ENCODE measurements at regions not wholly inside any gene's neighbourhood (a gene's known extent, or its start where the extent isn't known, plus 50 kb on each side); places are given as distances from the start of the nearest gene placed in this dataset.

DNA sequence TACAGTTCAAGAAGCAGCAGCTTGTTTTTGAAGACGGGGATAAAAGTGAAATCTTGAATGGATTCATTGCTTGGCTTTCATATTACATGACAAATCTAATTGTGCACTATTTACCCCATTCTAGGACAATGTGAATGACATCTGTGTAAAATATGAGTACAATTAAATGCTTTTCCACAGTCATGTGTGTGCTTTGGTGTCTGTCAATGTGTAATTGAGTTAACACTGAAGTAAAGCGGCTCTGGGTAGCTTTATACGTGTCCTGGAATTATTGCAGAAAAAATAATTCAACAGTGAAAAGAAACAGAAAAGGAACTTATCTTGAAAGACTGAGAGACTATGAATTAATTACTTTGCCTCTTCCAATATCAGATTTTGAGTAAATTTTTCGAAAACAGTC is 233.5 kb upstream of the HS3ST5 start:
- Histone ChIP-seq H3K27me3 (ENCODE audit: control insufficient read depth in 1 of 2, insufficient read depth in 2 of 2, low read length in 1 of 2) (no peaks in the 10 kb centered on the region), H3K36me3 (ENCODE audit: control insufficient read depth in 1 of 2, insufficient read depth in 2 of 2, low read length in 1 of 2) (no peaks in the 10 kb centered on the region), H3K27ac (ENCODE audit: low read depth in 1 of 2, low read length in 2 of 2) (no peak overlapping the region), H3K4me1 (ENCODE audit: control insufficient read depth in 1 of 2, insufficient read depth in 2 of 2, low read length in 2 of 2) (no peaks in the 10 kb centered on the region), H3K4me3 (ENCODE audit: low read length in 2 of 2) (no peak overlapping the region), H3K9me3 (ENCODE audit: control insufficient read depth, low read length) (no peaks in the 10 kb centered on the region)
- DNase-seq, result no peak
- intact Hi-C loops (cut with DNase I), result no loop called here
- 52 to 62% methylated on average over 4 of the region's 4 CpGs for WGBS, 2 donors
- ATAC-seq (ENCODE audit: low FRiP score), result no peak

DNA sequence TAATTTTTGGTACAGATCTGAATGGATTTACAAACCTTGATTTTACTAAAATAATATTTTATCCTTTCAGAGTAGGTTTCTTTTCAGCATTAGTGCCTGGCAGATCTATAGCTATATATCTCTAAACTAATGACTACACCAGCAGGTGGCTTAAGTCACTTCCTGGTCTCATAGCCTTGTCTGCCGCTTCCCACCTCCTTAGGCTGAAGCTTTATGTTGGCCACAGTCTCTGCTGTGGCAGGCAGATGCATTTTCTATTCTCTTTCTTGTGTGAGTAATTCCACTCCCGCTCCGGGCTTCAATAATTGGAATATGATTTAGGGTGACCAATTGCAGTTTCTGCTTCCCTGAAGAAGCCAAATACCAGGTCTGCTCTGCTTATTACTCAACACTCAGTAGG is 226.8 kb upstream of the HS3ST5 start:
- H3K27me3 ChIP-seq (ENCODE audit: control insufficient read depth in 1 of 2, insufficient read depth in 2 of 2, low read length in 1 of 2), result no peaks in the 10 kb centered on the region
- H3K27ac ChIP-seq (ENCODE audit: low read depth in 1 of 2, low read length in 2 of 2), result no peak overlapping the region
- no peaks in the 10 kb centered on the region for H3K36me3 ChIP-seq (ENCODE audit: control insufficient read depth in 1 of 2, insufficient read depth in 2 of 2, low read length in 1 of 2)
- no peak for ATAC-seq (ENCODE audit: low FRiP score)
- no peaks in the 10 kb centered on the region for H3K9me3 ChIP-seq (ENCODE audit: control insufficient read depth, low read length)
- no peak overlapping the region for H3K4me3 ChIP-seq (ENCODE audit: low read length in 2 of 2)
- WGBS, 2 donors, result 75% methylated on average over 3 of the region's 3 CpGs
- DNase-seq, result no peak
- no peaks in the 10 kb centered on the region for H3K4me1 ChIP-seq (ENCODE audit: control insufficient read depth in 1 of 2, insufficient read depth in 2 of 2, low read length in 2 of 2)
- intact Hi-C loops (cut with DNase I), result no loop called here

DNA sequence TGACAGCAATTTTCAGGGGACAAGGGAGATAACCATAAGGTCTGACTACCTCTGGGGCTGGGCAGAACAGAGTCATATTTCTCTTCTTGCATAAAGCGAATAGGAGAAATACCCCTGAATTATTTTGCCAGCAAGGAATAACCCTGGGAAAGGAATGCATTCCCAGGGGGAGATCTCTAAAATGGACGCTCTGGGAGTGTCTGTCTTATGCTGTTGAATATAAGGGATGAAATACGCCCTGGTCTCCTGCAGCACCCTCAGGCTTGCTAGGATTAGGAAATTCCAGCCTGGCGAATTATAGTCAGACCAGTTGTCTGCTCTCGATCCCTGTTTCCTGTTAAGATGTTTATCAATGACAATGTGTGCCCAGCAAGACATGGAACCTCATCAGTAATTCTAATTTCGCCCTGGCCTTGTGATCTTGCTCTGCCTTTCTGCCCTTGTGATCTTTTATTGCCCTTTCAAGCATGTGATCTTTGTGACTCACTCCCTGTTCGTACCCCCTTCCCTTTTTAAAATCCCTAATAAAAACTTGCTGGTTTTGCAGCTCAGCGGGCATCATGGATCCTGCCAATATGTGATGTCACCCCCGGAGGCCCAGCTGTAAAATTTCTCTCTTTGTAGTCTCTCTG is 221.6 kb upstream of the HS3ST5 start:
- Histone ChIP-seq H3K27ac (ENCODE audit: low read depth in 1 of 2, low read length in 2 of 2) (no peak overlapping the region), H3K36me3 (ENCODE audit: control insufficient read depth in 1 of 2, insufficient read depth in 2 of 2, low read length in 1 of 2) (no peaks in the 10 kb centered on the region), H3K4me1 (ENCODE audit: control insufficient read depth in 1 of 2, insufficient read depth in 2 of 2, low read length in 2 of 2) (no peaks in the 10 kb centered on the region), H3K27me3 (ENCODE audit: control insufficient read depth in 1 of 2, insufficient read depth in 2 of 2, low read length in 1 of 2) (no peaks in the 10 kb centered on the region), H3K9me3 (ENCODE audit: control insufficient read depth, low read length) (no peaks in the 10 kb centered on the region), H3K4me3 (ENCODE audit: low read length in 2 of 2) (no peak overlapping the region)
- ATAC-seq (ENCODE audit: low FRiP score) (no peak), DNase-seq (no peak)
- WGBS, 2 donors, result 68 to 72% methylated on average over 9 of the region's 9 CpGs
- intact Hi-C loops (cut with DNase I), result no loop called here

DNA sequence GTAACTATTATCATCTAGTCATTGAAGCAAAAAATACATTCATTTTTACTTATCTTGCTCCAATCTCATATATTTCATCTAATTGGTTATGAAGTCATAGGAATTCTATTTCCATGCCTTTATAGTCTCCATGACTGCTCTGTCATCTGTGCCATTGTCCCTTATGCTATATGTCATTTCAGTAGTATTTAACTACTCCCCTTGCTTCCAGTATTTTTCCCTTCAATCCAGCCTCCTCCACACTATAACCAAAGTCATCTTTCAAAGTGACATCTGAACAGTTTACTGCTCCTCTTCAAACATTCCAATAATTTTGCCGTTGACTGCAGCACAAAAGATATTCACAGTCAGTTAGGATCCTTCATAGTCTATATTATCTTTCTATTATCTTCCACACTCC is 216.6 kb upstream of the HS3ST5 start:
- H3K27ac ChIP-seq (ENCODE audit: low read depth in 1 of 2, low read length in 2 of 2), result no peak overlapping the region
- no peaks in the 10 kb centered on the region for H3K4me1 ChIP-seq (ENCODE audit: control insufficient read depth in 1 of 2, insufficient read depth in 2 of 2, low read length in 2 of 2)
- H3K36me3 ChIP-seq (ENCODE audit: control insufficient read depth in 1 of 2, insufficient read depth in 2 of 2, low read length in 1 of 2), result no peaks in the 10 kb centered on the region
- H3K4me3 ChIP-seq (ENCODE audit: low read length in 2 of 2), result no peak overlapping the region
- no peak for DNase-seq
- no peak for ATAC-seq (ENCODE audit: low FRiP score)
- H3K9me3 ChIP-seq (ENCODE audit: control insufficient read depth, low read length), result no peaks in the 10 kb centered on the region
- intact Hi-C loops (cut with DNase I), result no loop called here
- H3K27me3 ChIP-seq (ENCODE audit: control insufficient read depth in 1 of 2, insufficient read depth in 2 of 2, low read length in 1 of 2), result no peaks in the 10 kb centered on the region
- WGBS, 2 donors, result 52 to 69% methylated on average over 1 of the region's 1 CpG

DNA sequence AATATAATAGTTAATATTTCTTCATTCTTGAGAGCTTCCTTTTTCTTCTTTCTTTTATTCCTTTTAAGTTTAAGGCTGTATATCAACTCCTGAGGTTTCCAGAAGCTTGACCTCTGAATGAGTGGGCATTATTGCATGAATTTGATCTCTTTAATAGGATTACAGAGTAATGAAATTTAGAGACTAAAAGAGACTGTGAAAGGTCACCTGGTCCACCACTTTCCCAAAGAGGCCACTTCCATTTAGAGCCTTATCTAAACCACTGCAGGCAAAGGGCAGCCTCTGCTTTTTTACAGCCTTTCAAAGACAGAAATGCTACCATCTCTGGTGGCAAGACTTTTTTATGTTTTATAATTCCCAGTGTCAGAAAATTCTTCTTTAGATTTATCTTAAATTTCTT is 215.3 kb upstream of the HS3ST5 start:
- no peaks in the 10 kb centered on the region for H3K36me3 ChIP-seq (ENCODE audit: control insufficient read depth in 1 of 2, insufficient read depth in 2 of 2, low read length in 1 of 2)
- no peak overlapping the region for H3K27ac ChIP-seq (ENCODE audit: low read depth in 1 of 2, low read length in 2 of 2)
- no peaks in the 10 kb centered on the region for H3K9me3 ChIP-seq (ENCODE audit: control insufficient read depth, low read length)
- H3K4me1 ChIP-seq (ENCODE audit: control insufficient read depth in 1 of 2, insufficient read depth in 2 of 2, low read length in 2 of 2), result no peaks in the 10 kb centered on the region
- H3K27me3 ChIP-seq (ENCODE audit: control insufficient read depth in 1 of 2, insufficient read depth in 2 of 2, low read length in 1 of 2), result no peaks in the 10 kb centered on the region
- intact Hi-C loops (cut with DNase I), result no loop called here
- no peak for ATAC-seq (ENCODE audit: low FRiP score)
- no peak for DNase-seq
- no peak overlapping the region for H3K4me3 ChIP-seq (ENCODE audit: low read length in 2 of 2)

DNA sequence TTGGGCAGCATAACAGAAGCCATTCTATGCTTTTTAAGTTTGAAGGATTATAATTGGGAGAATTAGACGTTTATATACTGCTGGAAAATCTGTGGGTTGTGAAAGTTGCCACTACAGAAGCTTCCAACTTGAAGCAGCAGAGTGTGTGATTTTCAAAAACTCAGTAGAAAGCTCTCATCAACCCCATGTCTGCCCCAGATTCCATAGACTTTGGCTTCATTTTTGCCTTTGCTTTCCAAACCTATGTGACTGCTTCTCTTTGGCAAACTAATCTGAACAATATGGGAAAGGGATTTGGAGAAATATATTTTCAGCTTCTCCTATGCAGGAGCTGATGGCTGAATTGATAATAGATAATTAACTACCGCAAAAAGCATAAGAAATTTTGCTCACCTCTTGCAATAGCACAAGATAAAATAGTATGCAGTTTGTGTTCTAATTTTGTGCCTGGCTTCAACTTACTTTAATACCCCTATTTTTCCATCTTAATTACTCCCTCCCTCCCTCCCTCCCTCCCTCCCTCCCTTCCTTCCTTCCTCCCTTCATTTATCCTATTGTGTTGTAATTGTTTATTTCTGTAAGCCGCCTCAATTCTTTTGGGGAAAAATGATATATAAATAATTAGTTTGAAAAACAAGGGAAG is 214.1 kb upstream of the HS3ST5 start:
- H3K9me3 ChIP-seq (ENCODE audit: control insufficient read depth, low read length), result no peaks in the 10 kb centered on the region
- ATAC-seq (ENCODE audit: low FRiP score) (no peak), DNase-seq (no peak)
- H3K4me1 ChIP-seq (ENCODE audit: control insufficient read depth in 1 of 2, insufficient read depth in 2 of 2, low read length in 2 of 2), result no peaks in the 10 kb centered on the region
- H3K4me3 ChIP-seq (ENCODE audit: low read length in 2 of 2), result no peak overlapping the region
- 70 to 72% methylated on average over 3 of the region's 3 CpGs for WGBS, 2 donors
- H3K36me3 ChIP-seq (ENCODE audit: control insufficient read depth in 1 of 2, insufficient read depth in 2 of 2, low read length in 1 of 2), result no peaks in the 10 kb centered on the region
- H3K27me3 ChIP-seq (ENCODE audit: control insufficient read depth in 1 of 2, insufficient read depth in 2 of 2, low read length in 1 of 2), result no peaks in the 10 kb centered on the region
- intact Hi-C loops (cut with DNase I), result no loop called here
- no peak overlapping the region for H3K27ac ChIP-seq (ENCODE audit: low read depth in 1 of 2, low read length in 2 of 2)

DNA sequence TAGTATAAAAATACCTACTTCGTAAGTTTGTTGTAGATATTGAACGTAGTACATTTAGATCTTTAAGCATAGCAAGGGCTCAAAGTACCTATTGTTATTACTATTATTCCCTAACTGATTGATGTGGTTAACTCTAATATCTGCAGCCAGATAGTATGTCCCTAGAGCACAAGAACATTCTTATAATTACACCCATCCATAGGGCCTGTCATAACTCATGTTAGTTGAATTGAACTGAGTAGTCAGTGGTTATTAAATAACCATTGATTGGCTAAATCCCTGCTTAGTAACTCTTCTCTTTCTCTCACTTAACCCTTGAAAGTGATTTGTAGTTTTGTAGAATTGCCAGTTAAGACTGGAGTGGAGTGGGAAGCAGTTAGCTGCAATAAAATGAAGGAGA is 207.5 kb upstream of the HS3ST5 start:
- intact Hi-C loops (cut with DNase I), result no loop called here
- no peaks in the 10 kb centered on the region for H3K9me3 ChIP-seq (ENCODE audit: control insufficient read depth, low read length)

DNA sequence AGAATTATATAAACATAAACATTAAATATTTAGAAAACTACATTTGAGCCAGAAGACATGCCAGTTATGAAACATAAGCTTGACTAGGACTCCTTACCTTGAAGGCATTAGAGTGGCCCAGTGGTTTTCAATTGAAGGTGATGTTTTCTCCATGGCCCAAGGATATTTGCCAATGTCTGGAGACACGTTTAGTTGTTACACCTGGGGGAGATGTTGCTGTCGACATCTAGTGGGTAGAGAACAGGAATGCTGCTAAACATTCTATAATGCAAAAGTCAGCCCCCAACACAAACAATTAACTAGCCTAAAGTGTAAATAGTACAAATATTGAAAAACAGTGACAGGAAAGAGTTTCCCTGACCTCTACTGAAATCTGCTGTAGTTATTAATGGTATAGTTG is 200.9 kb upstream of the HS3ST5 start:
- H3K36me3 ChIP-seq (ENCODE audit: control insufficient read depth in 1 of 2, insufficient read depth in 2 of 2, low read length in 1 of 2), result no peaks in the 10 kb centered on the region
- H3K27ac ChIP-seq (ENCODE audit: low read depth in 1 of 2, low read length in 2 of 2), result no peak overlapping the region
- no peaks in the 10 kb centered on the region for H3K27me3 ChIP-seq (ENCODE audit: control insufficient read depth in 1 of 2, insufficient read depth in 2 of 2, low read length in 1 of 2)
- 62 to 68% methylated on average over 2 of the region's 2 CpGs for WGBS, 2 donors
- H3K4me3 ChIP-seq (ENCODE audit: low read length in 2 of 2), result no peak overlapping the region
- ATAC-seq (ENCODE audit: low FRiP score), result no peak
- H3K9me3 ChIP-seq (ENCODE audit: control insufficient read depth, low read length), result no peaks in the 10 kb centered on the region
- intact Hi-C loops (cut with DNase I), result no loop called here
- H3K4me1 ChIP-seq (ENCODE audit: control insufficient read depth in 1 of 2, insufficient read depth in 2 of 2, low read length in 2 of 2), result no peaks in the 10 kb centered on the region
- no peak for DNase-seq

More for the DNA sequence above, 207.5 kb upstream of the HS3ST5 start:
- Histone ChIP-seq H3K27me3 (ENCODE audit: control insufficient read depth in 1 of 2, insufficient read depth in 2 of 2, low read length in 1 of 2) (no peaks in the 10 kb centered on the region), H3K27ac (ENCODE audit: low read depth in 1 of 2, low read length in 2 of 2) (no peak overlapping the region), H3K4me1 (ENCODE audit: control insufficient read depth in 1 of 2, insufficient read depth in 2 of 2, low read length in 2 of 2) (no peaks in the 10 kb centered on the region), H3K36me3 (ENCODE audit: control insufficient read depth in 1 of 2, insufficient read depth in 2 of 2, low read length in 1 of 2) (no peaks in the 10 kb centered on the region), H3K4me3 (ENCODE audit: low read length in 2 of 2) (no peak overlapping the region)
- ATAC-seq (ENCODE audit: low FRiP score) (no peak), DNase-seq (no peak)
- 89 to 92% methylated on average over 2 of the region's 2 CpGs for WGBS, 2 donors

DNA sequence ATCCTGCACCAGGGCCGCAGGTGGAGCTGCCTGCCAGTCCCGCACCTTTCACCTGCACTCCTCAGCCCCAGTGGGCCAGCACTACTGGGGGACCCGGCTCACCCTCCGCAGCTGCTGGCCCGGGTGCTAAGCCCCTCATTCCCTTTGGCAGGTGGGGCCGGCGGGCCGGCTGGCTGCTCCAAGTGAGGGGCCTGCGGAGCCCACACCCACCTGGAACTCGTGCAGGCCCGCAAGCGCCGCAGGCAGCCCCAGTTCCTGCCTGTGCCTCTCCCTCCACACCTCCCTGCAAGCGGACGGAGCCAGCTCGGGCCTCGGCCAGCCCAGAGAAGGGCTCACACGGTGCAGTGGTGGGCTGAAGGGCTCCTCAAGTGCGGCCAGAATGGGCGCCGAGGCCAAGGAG is 199.0 kb upstream of the HS3ST5 start:
- 93 to 94% methylated on average over 21 of the region's 21 CpGs for WGBS, 2 donors
- Histone ChIP-seq H3K4me3 (ENCODE audit: low read length in 2 of 2) (no peak overlapping the region), H3K36me3 (ENCODE audit: control insufficient read depth in 1 of 2, insufficient read depth in 2 of 2, low read length in 1 of 2) (no peaks in the 10 kb centered on the region), H3K9me3 (ENCODE audit: control insufficient read depth, low read length) (no peaks in the 10 kb centered on the region), H3K27me3 (ENCODE audit: control insufficient read depth in 1 of 2, insufficient read depth in 2 of 2, low read length in 1 of 2) (no peaks in the 10 kb centered on the region), H3K4me1 (ENCODE audit: control insufficient read depth in 1 of 2, insufficient read depth in 2 of 2, low read length in 2 of 2) (no peaks in the 10 kb centered on the region), H3K27ac (ENCODE audit: low read depth in 1 of 2, low read length in 2 of 2) (no peak overlapping the region)
- intact Hi-C loops (cut with DNase I), result no loop called here
- no peak for ATAC-seq (ENCODE audit: low FRiP score)
- no peak for DNase-seq
